GM12878 (cell line): ENCODE measurements at regions not wholly inside any gene's neighbourhood (a gene's known extent, or its start where the extent isn't known, plus 50 kb on each side); places are given as distances from the start of the nearest gene placed in this dataset.

ENCODE experiments used
- ATAC-seq: fragments of 200-7000 bp; cut with Tn5 transposase; 3 replicates; pipeline ENCODE4 v1.9.1; 2020; ENCODE audit warnings: mild to moderate bottlenecking, moderate library complexity
- BruUV-seq: library from RNA; stranded (reverse); fragments of 400-500 nt; replicated peaks from 2 replicates; lab custom pipeline; 2021; lab: Mats Ljungman, UMichigan
- CTCF ChIA-PET: fragments of 300-600 bp; sonication (Branson Sonifier 250); formaldehyde crosslinking; extraction: SDS; loops from one replicate; lab custom pipeline; 2021; ENCODE audit warnings: inconsistent platforms; lab: Yijun Ruan, JAX
- POLR2A ChIA-PET: fragments of 350-600 bp; formaldehyde crosslinking; extraction: SDS; loops from one replicate; lab custom pipeline; 2021; ENCODE audit warnings: inconsistent platforms; lab: Charles Lee
- RAD21 ChIA-PET: fragments of 300-600 bp; sonication (Branson Sonifier 250); formaldehyde crosslinking; loops from one replicate; lab custom pipeline; 2023; ENCODE audit warnings: antibody characterized with exemption; ENCODE audit not compliant: unreplicated experiment; lab: Charles Lee
- SMC1A ChIA-PET: fragments of 300-600 bp; sonication (Branson Sonifier 250); formaldehyde crosslinking; loops from one replicate; lab custom pipeline; 2023; ENCODE audit not compliant: unreplicated experiment, uncharacterized antibody; lab: Charles Lee
- DNase-seq: peaks from one replicate; pipeline ENCODE4 v3.0.0-alpha.2; 2011; ENCODE audit warnings: low read depth, low spot score
- FAIRE-seq: peaks from 3 replicates; lab custom pipeline; 2011; peaks lifted over from hg19 to GRCh38; lab: Jason Lieb, UNC
- H2AFZ ChIP-seq: 2 replicates; pipeline ENCODE4 v1.6.0; 2011; ENCODE audit warnings: low read depth, low read length, control low read depth; ENCODE audit not compliant: control insufficient read depth
- H3K27ac ChIP-seq: 2 replicates; pipeline ENCODE4 v1.5.1; 2011; ENCODE audit warnings: control low read depth; ENCODE audit not compliant: control insufficient read depth, insufficient read depth
- H3K27me3 ChIP-seq, 2 experiments: replicated peaks in 1 of 2; 2 replicates each; pipeline versions ENCODE4 v1.6.0 to v1.6.1; 2011; ENCODE audit warnings: low read length in 1 of 2; ENCODE audit not compliant: control insufficient read depth in 2 of 2, insufficient read depth in 2 of 2
- H3K36me3 ChIP-seq, 2 experiments: 2 replicates each; pipeline ENCODE4 v1.5.1; 2011; ENCODE audit warnings: low read length in 1 of 2; ENCODE audit not compliant: control insufficient read depth in 2 of 2, insufficient read depth in 2 of 2
- H3K4me1 ChIP-seq: 2 replicates; pipeline ENCODE4 v1.6.1; 2011; ENCODE audit warnings: mild to moderate bottlenecking, low read length, moderate library complexity, mixed read lengths; ENCODE audit not compliant: control insufficient read depth, insufficient read depth
- H3K4me2 ChIP-seq: 2 replicates; pipeline ENCODE4 v1.6.0; 2011; ENCODE audit warnings: control low read depth; ENCODE audit not compliant: control insufficient read depth, insufficient read depth
- H3K4me3 ChIP-seq: fragments of 200-600 bp; sonication (generic); 2 replicates; pipeline ENCODE4 v1.5.1; 2016
- H3K79me2 ChIP-seq: 2 replicates; pipeline ENCODE4 v1.6.0; 2011; ENCODE audit warnings: low read length; ENCODE audit not compliant: control insufficient read depth, insufficient read depth
- H3K9ac ChIP-seq: 2 replicates; pipeline ENCODE4 v1.8.0; 2011; ENCODE audit warnings: low read length, control low read depth, mixed read lengths; ENCODE audit not compliant: control insufficient read depth, insufficient read depth
- H3K9me3 ChIP-seq: replicated peaks from 3 replicates; pipeline ENCODE4 v1.5.1; 2011; ENCODE audit warnings: mild to moderate bottlenecking, low read length; ENCODE audit not compliant: control insufficient read depth, insufficient read depth
- H4K20me1 ChIP-seq: 2 replicates; pipeline ENCODE4 v1.6.0; 2011; ENCODE audit not compliant: control insufficient read depth, insufficient read depth
- ATF7 ChIP-seq: fragments of 450-650 bp; IDR thresholded peaks from 2 replicates; pipeline ENCODE4 v1.6.1; 2016; ENCODE audit warnings: low read depth, mild to moderate bottlenecking
- GABPA ChIP-seq: IDR thresholded peaks from 2 replicates; pipeline ENCODE4 v1.6.1; 2014; ENCODE audit warnings: antibody characterized with exemption, low read depth, mild to moderate bottlenecking, inconsistent platforms
- IRF4 ChIP-seq: IDR thresholded peaks from 2 replicates; pipeline ENCODE4 v1.6.1; 2011; ENCODE audit warnings: low read depth, low read length
- JUNB ChIP-seq: IDR thresholded peaks from 2 replicates; pipeline ENCODE4 v1.6.1; 2016; ENCODE audit warnings: antibody characterized with exemption, mild to moderate bottlenecking
- MLLT1 ChIP-seq: fragments of 450-650 bp; IDR thresholded peaks from 2 replicates; pipeline ENCODE4 v1.6.1; 2016; ENCODE audit warnings: mild to moderate bottlenecking
- MYB ChIP-seq: fragments of 150-350 bp; IDR thresholded peaks from 2 replicates; pipeline ENCODE4 v1.6.1; 2014; ENCODE audit warnings: mild to moderate bottlenecking, low read depth, low read length, borderline replicate concordance
- NFYB ChIP-seq: IDR thresholded peaks from 2 replicates; pipeline ENCODE4 v1.6.1; 2011; ENCODE audit warnings: low read depth, mild to moderate bottlenecking, low read length, improper control_type of control experiment, moderate library complexity; ENCODE audit not compliant: insufficient read depth
- NKRF ChIP-seq: fragments of 450-650 bp; conservative IDR thresholded peaks from 2 replicates; pipeline ENCODE4 v1.6.1; 2017; ENCODE audit warnings: mild to moderate bottlenecking, moderate library complexity
- RBBP5 ChIP-seq: fragments of 200-600 bp; sonication (generic); conservative IDR thresholded peaks from 2 replicates; pipeline ENCODE4 v1.6.1; 2016
- SMAD5 ChIP-seq: IDR thresholded peaks from 2 replicates; pipeline ENCODE4 v1.6.1; 2016; ENCODE audit warnings: antibody characterized with exemption, low read depth
- STAT1 ChIP-seq: fragments of 450-650 bp; conservative IDR thresholded peaks from 2 replicates; pipeline ENCODE4 v1.6.1; 2014; ENCODE audit warnings: antibody characterized with exemption, mild to moderate bottlenecking
- SUZ12 ChIP-seq: fragments of 200-600 bp; sonication (generic); IDR thresholded peaks from one replicate; pipeline ENCODE4 v1.6.1; 2018; ENCODE audit warnings: antibody characterized with exemption, mild to moderate bottlenecking; ENCODE audit not compliant: unreplicated experiment
- TARDBP ChIP-seq: IDR thresholded peaks from 2 replicates; pipeline ENCODE4 v1.6.1; 2016; ENCODE audit warnings: borderline replicate concordance
- TCF3 ChIP-seq: IDR thresholded peaks from 2 replicates; pipeline ENCODE4 v1.6.1; 2012; ENCODE audit warnings: low read depth, mild to moderate bottlenecking, low read length, borderline replicate concordance; ENCODE audit not compliant: insufficient read depth
- ZBED1 ChIP-seq: IDR thresholded peaks from 2 replicates; pipeline ENCODE4 v1.6.1; 2016; ENCODE audit warnings: borderline replicate concordance
- WGBS: methylation state at CpG from one replicate; pipeline ENCODE4 v1.1.6; 2016; ENCODE audit warnings: low lambda C conversion rate; ENCODE audit not compliant: insufficient replicate concordance, insufficient coverage; ENCODE audit errors: missing lambda C conversion rate; 5-methylcytosine and 5-hydroxymethylcytosine counted together
- in situ Hi-C: fragments of 300-500 bp; cut with MboI; formaldehyde crosslinking; loops from 9 replicates; pipeline ENCODE4 v1.14.3; 2018; ENCODE audit warnings: mixed read lengths
- intact Hi-C: fragments of 100-400 bp; cut with micrococcal nuclease; formaldehyde crosslinking; loops from one replicate; pipeline ENCODE4 v1.14.2; 2022; ENCODE audit not compliant: unreplicated experiment
- TF ChIP-seq, protein P1 (sequence below): fragments of 450-650 bp; IDR thresholded peaks from 2 replicates; pipeline ENCODE4 v1.6.1; 2017; ENCODE audit warnings: mild to moderate bottlenecking
- TF ChIP-seq, protein P2 (sequence below): fragments of 450-650 bp; formaldehyde crosslinking; IDR thresholded peaks from 2 replicates; pipeline ENCODE4 v1.4.0; 2022; ENCODE audit warnings: mild to moderate bottlenecking, moderate library complexity

DNA sequence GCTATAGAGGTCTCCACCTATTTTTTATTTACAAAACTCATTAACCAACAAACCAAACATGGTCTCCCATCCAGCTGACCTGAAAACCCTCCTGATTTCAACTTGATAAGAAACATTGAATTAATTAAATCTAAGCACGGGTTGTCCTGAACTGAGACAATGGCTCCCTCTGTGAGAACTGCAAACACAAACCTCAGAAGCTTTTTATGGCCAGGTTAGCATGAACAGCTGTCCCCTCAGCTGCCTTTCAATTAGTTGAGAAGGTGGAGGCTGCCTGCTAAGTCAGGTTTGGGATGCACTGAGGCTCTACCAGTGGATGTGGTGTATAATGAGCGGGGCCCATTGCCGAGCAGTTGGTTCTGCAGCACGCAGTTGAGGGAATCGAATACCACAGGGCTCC is 258.5 kb upstream of the DDX18 start (continued):
- TF ChIP-seq MLLT1 (no peak), NFYB (no peak), TARDBP (no peak), GABPA (no peak), JUNB (no peak)
- TF ChIP-seq, all 136 proteins: peak for 0

DNA sequence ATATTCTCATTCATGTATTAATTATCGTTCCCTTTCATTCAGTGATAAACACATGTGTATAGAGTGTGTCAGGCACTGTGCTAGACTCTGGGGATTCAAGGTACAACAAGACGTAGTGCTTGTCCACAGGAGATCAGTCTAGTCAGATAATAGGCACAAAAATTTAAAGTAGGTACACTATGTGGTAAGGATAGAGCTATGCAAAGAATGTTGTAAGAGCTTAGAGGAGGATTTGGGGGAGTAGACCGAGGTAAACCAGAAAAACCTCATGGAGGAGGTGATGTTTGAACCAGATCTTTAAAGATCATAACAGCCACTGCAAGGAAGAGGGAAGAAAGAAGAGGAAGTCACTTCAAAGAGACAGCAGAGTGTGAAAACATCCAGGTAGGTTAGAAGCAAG is 256.9 kb upstream of the DDX18 start:
- intact Hi-C loops (no loop called here), in situ Hi-C loops (no loop called here)
- ChIA-PET RAD21 (no interaction called here), CTCF (no interaction called here), POLR2A (no interaction called here), SMC1A (interaction anchor here (0.6 kb wide), 1 partner anchor 185 kb away, joined by 3 read pairs; no protein-coding TSS in a partner anchor)
- Histone ChIP-seq H3K27ac (no peak overlapping the region), H3K9ac (no peak overlapping the region), H3K27me3 (no peaks in the 10 kb centered on the region), H2AFZ (no peak overlapping the region), H3K4me2 (no peak overlapping the region), H3K4me3 (no peak overlapping the region), H3K36me3 (no peaks in the 10 kb centered on the region), H4K20me1 (no peaks in the 10 kb centered on the region), H3K4me1 (no peaks in the 10 kb centered on the region), H3K9me3 (no peaks in the 10 kb centered on the region), H3K79me2 (no peaks in the 10 kb centered on the region)
- no peak for FAIRE-seq
- no peak for DNase-seq
- BruUV-seq = no TSS peak
- no peak for ATAC-seq
- WGBS = 3% methylated on average over 3 of the region's 3 CpGs
- TF ChIP-seq IRF4 = no peak
- no peak for TF ChIP-seq TCF3
- TF ChIP-seq, protein P1, sequence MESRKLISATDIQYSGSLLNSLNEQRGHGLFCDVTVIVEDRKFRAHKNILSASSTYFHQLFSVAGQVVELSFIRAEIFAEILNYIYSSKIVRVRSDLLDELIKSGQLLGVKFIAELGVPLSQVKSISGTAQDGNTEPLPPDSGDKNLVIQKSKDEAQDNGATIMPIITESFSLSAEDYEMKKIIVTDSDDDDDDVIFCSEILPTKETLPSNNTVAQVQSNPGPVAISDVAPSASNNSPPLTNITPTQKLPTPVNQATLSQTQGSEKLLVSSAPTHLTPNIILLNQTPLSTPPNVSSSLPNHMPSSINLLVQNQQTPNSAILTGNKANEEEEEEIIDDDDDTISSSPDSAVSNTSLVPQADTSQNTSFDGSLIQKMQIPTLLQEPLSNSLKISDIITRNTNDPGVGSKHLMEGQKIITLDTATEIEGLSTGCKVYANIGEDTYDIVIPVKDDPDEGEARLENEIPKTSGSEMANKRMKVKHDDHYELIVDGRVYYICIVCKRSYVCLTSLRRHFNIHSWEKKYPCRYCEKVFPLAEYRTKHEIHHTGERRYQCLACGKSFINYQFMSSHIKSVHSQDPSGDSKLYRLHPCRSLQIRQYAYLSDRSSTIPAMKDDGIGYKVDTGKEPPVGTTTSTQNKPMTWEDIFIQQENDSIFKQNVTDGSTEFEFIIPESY = no peak
- no peak for TF ChIP-seq RBBP5
- TF ChIP-seq SUZ12 = no peak
- TF ChIP-seq ZBED1 = no peak
- no peak for TF ChIP-seq NKRF
- TF ChIP-seq STAT1 = no peak
- no peak for TF ChIP-seq SMAD5
- TF ChIP-seq MYB = no peak
- TF ChIP-seq, protein P2, sequence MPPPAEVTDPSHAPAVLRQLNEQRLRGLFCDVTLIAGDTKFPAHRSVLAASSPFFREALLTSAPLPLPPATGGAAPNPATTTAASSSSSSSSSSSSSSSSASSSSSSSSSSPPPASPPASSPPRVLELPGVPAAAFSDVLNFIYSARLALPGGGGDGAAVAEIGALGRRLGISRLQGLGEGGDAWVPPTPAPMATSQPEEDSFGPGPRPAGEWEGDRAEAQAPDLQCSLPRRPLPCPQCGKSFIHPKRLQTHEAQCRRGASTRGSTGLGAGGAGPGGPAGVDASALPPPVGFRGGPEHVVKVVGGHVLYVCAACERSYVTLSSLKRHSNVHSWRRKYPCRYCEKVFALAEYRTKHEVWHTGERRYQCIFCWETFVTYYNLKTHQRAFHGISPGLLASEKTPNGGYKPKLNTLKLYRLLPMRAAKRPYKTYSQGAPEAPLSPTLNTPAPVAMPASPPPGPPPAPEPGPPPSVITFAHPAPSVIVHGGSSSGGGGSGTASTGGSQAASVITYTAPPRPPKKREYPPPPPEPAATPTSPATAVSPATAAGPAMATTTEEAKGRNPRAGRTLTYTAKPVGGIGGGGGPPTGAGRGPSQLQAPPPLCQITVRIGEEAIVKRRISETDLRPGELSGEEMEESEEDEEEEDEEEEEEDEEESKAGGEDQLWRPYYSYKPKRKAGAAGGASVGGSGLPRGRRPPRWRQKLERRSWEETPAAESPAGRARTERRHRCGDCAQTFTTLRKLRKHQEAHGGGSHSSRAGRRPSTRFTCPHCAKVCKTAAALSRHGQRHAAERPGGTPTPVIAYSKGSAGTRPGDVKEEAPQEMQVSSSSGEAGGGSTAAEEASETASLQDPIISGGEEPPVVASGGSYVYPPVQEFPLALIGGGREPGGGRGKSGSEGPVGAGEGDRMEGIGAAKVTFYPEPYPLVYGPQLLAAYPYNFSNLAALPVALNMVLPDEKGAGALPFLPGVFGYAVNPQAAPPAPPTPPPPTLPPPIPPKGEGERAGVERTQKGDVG (CRISPR knock-in tag) = no peak
- TF ChIP-seq ATF7 = no peak
